ENCODE measurements at regions not wholly inside any gene's neighbourhood (a gene's known extent, or its start where the extent isn't known, plus 50 kb on each side); places are given as distances from the start of the nearest gene placed in this dataset.

DNA sequence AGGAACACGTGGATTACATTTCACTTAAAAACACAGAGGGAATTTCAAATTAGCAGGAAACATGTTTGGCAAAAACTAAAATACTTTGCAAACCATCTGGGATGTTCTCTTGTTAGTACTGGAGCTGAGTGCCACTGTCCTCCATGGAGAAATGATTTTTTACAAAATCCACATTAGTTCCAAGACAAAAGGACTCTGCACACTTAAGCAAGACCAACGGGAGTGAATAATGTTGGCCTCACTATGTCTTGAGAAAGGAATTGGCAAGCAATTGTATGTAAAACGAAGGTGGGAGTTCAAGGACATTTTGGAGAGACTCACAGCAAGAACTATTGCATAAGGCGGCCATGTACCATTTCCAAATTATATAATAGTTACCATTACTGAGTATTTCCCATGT, 547.5 kb downstream of the EBF1 start:
- DNase-seq: no peak

- no peak for DNase-seq
Observed at GRCh38 chr5:158549311-158549710, 550.4 kb downstream of the EBF1 start.

DNA sequence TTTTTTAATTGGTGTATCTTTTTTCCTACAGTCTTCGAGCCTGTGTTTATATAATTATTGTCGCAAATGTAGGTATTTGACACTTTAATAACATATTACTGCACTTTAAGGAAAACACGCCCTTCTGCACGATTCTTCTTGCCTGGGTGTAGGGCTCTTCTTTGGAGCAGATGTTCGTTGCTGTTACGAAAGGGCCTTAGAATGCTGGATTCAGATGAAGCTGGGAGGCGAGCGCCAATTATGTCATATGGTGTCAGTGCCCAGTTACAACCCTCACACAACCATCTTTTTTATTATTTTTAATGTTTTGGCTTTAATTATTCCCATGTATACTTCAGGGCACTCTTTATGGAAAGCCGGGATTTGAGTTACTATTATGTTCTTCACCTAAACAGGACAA, 553.0 kb downstream of the EBF1 start:
- no peak for DNase-seq

DNA sequence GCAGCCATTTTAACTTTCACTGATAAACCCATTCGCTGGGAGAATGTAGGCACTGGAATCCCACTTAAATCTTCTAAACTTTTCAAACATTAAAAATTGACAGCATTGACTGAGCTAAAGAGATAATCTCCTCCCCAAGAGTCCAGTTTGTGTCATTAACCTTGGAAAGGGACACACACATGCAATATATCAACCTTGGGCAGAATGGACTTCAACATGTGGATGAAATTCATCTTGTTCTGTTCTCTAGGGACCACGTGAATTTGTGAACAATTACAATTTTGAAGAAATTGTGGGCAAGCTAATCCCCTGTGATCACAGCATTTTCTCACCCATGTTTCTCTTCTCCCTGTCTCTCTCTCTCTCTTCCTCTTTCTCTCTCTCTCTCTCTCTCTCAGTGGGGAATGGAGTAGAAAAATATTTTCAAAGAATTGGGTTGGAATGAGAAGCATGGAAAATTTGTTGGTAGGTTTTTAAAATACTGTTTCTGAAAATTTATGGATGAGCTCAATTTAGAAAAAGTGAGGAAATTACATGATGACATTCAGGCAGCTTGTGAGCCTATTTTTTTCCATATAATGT, 553.7 kb downstream of the EBF1 start:
- no peak for DNase-seq

- no peak for DNase-seq
Observed at GRCh38 chr5:158544388-158545339, 555.1 kb downstream of the EBF1 start.

DNA sequence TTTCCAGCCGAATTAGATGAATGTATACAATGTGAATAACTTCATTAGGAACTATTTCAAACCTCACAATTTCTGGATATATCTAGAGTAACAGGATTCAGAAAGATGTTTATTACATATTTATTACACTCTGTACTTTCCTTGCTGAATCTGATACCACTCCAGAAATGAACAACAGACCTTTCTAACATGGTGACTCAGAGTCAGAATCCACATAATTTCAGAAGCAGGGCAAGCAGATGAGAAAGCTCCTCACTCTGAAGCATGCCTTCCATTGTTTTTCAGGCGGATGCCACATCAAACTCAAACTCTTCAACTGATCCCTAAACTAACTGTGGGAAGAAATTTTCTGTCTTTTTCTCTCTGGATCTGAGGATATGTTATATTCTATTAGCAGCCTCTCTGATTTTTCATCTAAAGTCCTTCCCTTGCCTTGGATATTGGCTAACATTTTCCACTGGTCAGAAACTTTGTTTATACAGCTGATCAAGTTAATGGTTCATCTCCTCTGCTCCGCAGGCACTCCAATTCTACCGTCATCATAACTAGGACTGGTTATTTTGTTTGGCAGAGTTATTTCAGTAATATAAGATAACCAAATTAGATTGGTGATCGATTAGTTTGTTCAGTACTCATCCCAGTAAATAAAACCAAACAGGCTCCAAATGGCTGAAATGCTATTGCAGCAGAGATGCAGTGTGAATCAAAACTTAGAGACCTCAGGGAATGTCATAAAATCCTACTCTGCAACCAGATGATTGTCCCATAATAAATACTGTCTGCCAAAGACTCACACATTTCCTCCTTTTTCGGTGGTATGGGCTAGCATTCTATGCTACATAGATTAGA, 556.0 kb downstream of the EBF1 start:
- DNase-seq: no peak

DNA sequence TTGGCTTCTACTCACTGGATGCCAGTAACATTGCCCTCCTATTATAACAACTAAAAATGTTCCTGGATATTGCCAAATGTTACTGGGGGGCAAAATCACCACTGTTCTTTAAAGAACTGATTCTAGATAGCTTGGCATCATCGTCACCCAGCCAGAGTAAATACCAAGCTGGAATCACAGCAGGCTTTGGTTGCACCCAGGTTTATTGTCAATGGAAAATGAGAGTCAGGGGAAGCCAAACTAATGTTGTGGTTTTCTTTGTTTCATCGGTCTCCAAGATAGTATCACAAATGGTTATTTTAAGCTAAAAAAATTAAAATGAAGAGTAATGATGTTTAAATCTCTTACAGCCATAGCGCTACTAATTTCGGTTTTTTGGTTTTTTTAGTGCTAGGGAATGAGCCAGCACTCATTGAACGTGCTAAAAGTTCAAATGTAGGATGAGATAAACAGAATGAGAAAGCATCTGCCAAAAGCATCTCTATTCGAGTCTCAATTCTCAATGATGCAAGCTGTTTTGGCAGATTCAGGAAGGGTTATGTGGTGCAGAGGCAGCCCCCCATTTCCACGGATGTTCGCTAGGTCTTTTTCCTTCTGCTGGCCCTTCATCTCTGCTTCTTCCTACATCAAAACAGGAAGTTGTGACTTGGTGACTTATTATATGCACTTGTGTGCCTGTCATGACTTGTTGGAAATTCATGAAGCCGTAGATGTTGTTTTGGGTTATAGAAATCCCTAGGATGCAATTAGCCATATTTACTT, 558.0 kb downstream of the EBF1 start:
- DNase-seq: no peak

- no peak for DNase-seq
Observed at GRCh38 chr5:158538506-158539074, 561.1 kb downstream of the EBF1 start.

DNA sequence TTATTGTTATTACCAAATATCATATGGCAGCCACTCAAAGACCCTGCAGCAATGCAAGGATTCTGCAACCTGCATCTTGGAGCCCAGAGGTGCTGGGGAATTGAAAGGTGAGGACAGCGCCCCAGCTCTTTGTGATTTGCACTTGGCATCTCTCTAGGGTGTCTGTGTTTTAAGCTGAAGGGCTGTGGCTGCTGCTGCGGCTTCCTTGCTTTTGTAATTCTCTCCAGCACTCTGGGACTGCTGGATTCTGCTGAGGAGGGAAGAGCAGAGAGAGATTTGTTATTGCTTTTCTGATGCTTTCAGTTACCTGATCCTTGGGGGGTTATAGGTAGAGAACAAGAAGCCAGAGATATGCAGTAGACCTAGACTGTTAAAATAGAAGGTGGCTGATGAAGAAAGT, 562.4 kb downstream of the EBF1 start:
- no peak for DNase-seq

- DNase-seq: no peak
Observed at GRCh38 chr5:158534203-158534602, 565.5 kb downstream of the EBF1 start.

DNA sequence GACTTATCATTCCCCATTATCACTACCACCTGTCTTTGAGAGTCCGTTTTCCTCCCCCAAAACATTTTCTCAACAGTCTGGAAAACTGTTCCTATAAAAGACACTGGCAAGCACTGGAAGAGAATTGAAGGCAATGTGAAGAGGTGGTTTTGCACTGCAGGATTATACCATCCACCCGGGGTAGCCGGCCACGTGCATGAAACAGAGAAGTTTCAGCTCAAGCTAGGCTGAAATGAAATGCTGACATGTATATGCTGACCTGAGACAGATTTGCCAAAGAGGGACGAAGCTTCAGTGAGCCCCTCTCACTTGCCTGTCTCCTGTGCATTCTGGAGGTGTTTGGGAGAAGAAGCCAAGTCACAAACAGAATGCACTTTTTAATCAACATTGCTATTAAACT, 567.0 kb downstream of the EBF1 start:
- no peak for DNase-seq

- no peak for DNase-seq
Observed at GRCh38 chr5:158531860-158532259, 567.9 kb downstream of the EBF1 start.

DNA sequence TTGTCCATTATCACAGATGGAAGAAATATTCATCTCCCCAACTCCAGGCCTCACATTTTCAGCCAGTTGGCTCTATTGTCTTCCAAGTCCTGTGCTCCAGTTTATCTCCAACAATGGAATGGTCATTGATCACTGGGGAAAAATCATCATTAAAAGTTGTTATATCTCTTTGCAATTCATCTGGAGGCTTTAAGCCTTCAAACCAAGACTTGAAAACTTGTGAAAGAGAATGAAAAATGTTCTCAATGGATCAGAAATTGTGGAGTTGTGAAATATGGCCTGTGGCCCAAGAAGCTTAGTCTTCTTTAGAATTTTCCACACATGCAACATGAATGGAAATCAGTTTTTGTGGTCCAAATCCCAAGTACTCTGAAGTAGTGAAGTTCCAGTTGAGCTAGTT, 569.6 kb downstream of the EBF1 start:
- no peak for DNase-seq

- DNase-seq: no peak
Observed at GRCh38 chr5:158529454-158529853, 570.3 kb downstream of the EBF1 start.

GRCh38 chr5:158525663-158526062, 574.1 kb downstream of the EBF1 start:
- DNase-seq: no peak

- DNase-seq: no peak
Observed at GRCh38 chr5:158524070-158524469, 575.6 kb downstream of the EBF1 start.

DNA sequence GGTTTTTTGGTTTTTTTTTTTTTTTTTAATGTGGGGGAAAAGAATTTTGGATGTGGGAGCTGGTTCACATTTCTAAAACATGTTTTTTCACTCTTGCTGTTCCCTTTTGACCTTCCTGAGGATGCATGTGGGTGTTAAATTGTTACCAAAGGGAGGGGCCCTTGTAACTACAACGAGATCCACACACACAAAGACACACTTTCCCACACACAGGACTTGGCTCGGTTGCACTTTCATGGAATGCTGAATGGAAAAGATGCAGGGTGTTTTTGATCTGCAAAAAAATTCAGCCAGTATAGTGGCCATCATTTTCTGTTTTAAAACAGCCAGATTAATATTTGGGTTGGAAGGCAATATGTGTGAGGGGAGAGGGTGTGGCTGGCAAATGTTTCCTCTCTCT, 576.9 kb downstream of the EBF1 start:
- no peak for DNase-seq

- no peak for DNase-seq
Observed at GRCh38 chr5:158521995-158522394, 577.7 kb downstream of the EBF1 start.

- no peak for DNase-seq
Observed at GRCh38 chr5:158519433-158520021, 580.2 kb downstream of the EBF1 start.

DNA sequence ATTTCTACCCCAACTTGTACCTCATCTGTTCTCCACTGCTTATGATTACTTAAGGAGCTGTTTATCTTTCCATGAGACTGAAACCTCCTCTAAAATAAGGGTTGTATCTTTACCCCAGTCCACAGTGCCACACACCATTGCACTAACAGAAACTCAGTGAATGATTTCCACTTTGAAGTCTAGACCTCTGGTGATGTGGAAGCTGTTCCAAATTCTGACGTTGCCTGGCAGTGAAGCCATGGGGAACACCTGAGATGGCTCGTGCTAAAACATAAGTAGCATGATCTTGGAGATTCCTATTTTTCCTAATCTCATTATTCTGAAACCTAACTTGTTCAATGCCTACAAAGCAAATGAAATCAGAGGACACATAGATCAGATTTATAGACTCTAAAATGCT, 583.2 kb downstream of the EBF1 start:
- DNase-seq: no peak

DNA sequence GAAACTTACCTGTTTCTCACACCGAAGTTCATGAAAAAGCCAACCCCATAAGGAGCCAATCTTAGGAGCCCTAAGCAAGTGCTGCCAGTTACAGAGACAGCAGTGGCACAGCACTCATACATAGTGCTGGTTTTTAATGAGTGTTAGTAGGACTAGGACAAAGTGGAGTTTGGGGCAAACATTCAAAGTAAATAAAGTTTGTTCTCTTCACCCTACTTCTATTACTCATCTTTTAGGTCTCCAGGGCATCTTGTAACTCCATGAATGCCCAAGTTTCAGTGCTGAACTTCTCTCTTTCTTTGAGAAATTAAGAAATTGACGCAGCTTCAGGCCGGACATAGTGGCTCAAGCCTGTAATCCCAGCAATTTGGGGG, 584.7 kb downstream of the EBF1 start:
- DNase-seq: no peak

GRCh38 chr5:158514319-158514985, 585.3 kb downstream of the EBF1 start:
- DNase-seq: no peak
